HG03139 (cell line): ENCODE measurements at regions not wholly inside any gene's neighbourhood (a gene's known extent, or its start where the extent isn't known, plus 50 kb on each side); places are given as distances from the start of the nearest gene placed in this dataset.

Experiments
- ATAC-seq: cut with Tn5 transposase; IDR thresholded peaks from one replicate; pipeline ENCODE4 v1.9.1; 2021; ENCODE audit not compliant: unreplicated experiment

GRCh38 chr13:76795701-76796695 lies 90.2 kb downstream of the KCTD12 start:
- ATAC-seq: no peak

GRCh38 chr13:76792731-76793347 lies 93.4 kb downstream of the KCTD12 start:
- no peak for ATAC-seq

GRCh38 chr13:76790980-76791819 lies 95.0 kb downstream of the KCTD12 start:
- no peak for ATAC-seq

- ATAC-seq: no peak
Measured at GRCh38 chr13:76790526-76790925, 95.7 kb downstream of the KCTD12 start.

GRCh38 chr13:76783798-76784197 lies 102.4 kb downstream of the KCTD12 start:
- no peak for ATAC-seq

- ATAC-seq: no peak
Measured at GRCh38 chr13:76778853-76779252, 107.4 kb downstream of the KCTD12 start.

- no peak for ATAC-seq
Measured at GRCh38 chr13:76777096-76777495, 109.1 kb downstream of the KCTD12 start.

GRCh38 chr13:76775088-76775740 lies 111.0 kb downstream of the KCTD12 start:
- no peak for ATAC-seq

- no peak for ATAC-seq
Measured at GRCh38 chr13:76773448-76774094, 112.6 kb downstream of the KCTD12 start.

GRCh38 chr13:76772241-76772640 lies 114.0 kb downstream of the KCTD12 start:
- ATAC-seq: no peak

- no peak for ATAC-seq
Measured at GRCh38 chr13:76769271-76769791, 116.9 kb downstream of the KCTD12 start.

- no peak for ATAC-seq
Measured at GRCh38 chr13:76768384-76768783, 117.8 kb downstream of the KCTD12 start.

GRCh38 chr13:76764916-76765315 lies 121.3 kb downstream of the KCTD12 start:
- ATAC-seq: no peak

- ATAC-seq: no peak
Measured at GRCh38 chr13:76764429-76764828, 121.8 kb downstream of the KCTD12 start.

GRCh38 chr13:76762721-76763120 lies 123.5 kb downstream of the KCTD12 start:
- no peak for ATAC-seq

GRCh38 chr13:76759877-76760276 lies 126.3 kb downstream of the KCTD12 start:
- ATAC-seq: no peak

- ATAC-seq: no peak
Measured at GRCh38 chr13:76758738-76759137, 127.5 kb downstream of the KCTD12 start.

- no peak for ATAC-seq
Measured at GRCh38 chr13:76758257-76758656, 127.9 kb downstream of the KCTD12 start.

GRCh38 chr13:76756451-76756850 lies 129.8 kb downstream of the KCTD12 start:
- ATAC-seq: no peak

- ATAC-seq: no peak
Measured at GRCh38 chr13:76754414-76754813, 131.8 kb downstream of the KCTD12 start.
